Liver (tissue), 8 donors: ENCODE measurements at regions not wholly inside any gene's neighbourhood (a gene's known extent, or its start where the extent isn't known, plus 50 kb on each side); places are given as distances from the start of the nearest gene placed in this dataset.

Experiments
- DNase-seq: peaks from one replicate; pipeline ENCODE4 v3.0.0-alpha.2; 2017; ENCODE audit warnings: low spot score
- H3K27ac ChIP-seq, 2 donors: one replicate each; pipeline ENCODE4 v1.7.0; 2013; ENCODE audit warnings: inconsistent platforms in 2 of 2, low read length in 2 of 2, control low read depth in 1 of 2, low read depth in 1 of 2, mild to moderate bottlenecking in 1 of 2
- H3K27me3 ChIP-seq, 4 donors: one replicate each; pipeline versions ENCODE4 v1.6.1 to v1.7.0; 2013; ENCODE audit warnings: low read length in 3 of 4, inconsistent platforms in 1 of 4, mild to moderate bottlenecking in 1 of 4, moderate library complexity in 1 of 4; ENCODE audit not compliant: control insufficient read depth in 4 of 4, insufficient read depth in 4 of 4
- H3K36me3 ChIP-seq, 4 donors: one replicate each; pipeline versions ENCODE4 v1.6.1 to v1.7.0; 2013; ENCODE audit warnings: low read length in 3 of 4, mild to moderate bottlenecking in 3 of 4, low read depth in 1 of 4, moderate library complexity in 1 of 4; ENCODE audit not compliant: control insufficient read depth in 4 of 4, insufficient read depth in 3 of 4
- H3K4me1 ChIP-seq, 4 donors: one replicate each; pipeline versions ENCODE4 v1.6.1 to v1.7.0; 2013; ENCODE audit warnings: low read length in 3 of 4, mild to moderate bottlenecking in 3 of 4, moderate library complexity in 1 of 4; ENCODE audit not compliant: control insufficient read depth in 4 of 4, insufficient read depth in 4 of 4
- H3K4me3 ChIP-seq, 3 donors: one replicate each; pipeline versions ENCODE4 v1.6.1 to v1.7.0; 2013; ENCODE audit warnings: low read length in 3 of 3, control low read depth in 1 of 3, low read depth in 1 of 3, mild to moderate bottlenecking in 1 of 3
- H3K9ac ChIP-seq, 2 donors: one replicate each; pipeline ENCODE4 v1.7.0; 2013; ENCODE audit warnings: low read length in 2 of 2, mild to moderate bottlenecking in 2 of 2, moderate library complexity in 2 of 2, control low read depth in 1 of 2, low read depth in 1 of 2
- H3K9me3 ChIP-seq, 4 donors: one replicate each; pipeline versions ENCODE4 v1.6.1 to v1.7.0; 2013; ENCODE audit warnings: low read length in 3 of 4; ENCODE audit not compliant: control insufficient read depth in 4 of 4
- EGR1 ChIP-seq, 2 donors: IDR thresholded peaks; 2 replicates each; pipeline ENCODE4 v1.6.1; 2016 to 2018; ENCODE audit warnings: antibody characterized with exemption in 2 of 2, low read depth in 2 of 2
- FOXA1 ChIP-seq: IDR thresholded peaks from 2 replicates; pipeline ENCODE4 v1.6.1; 2016; ENCODE audit warnings: antibody characterized with exemption
- FOXA2 ChIP-seq: IDR thresholded peaks from 2 replicates; pipeline ENCODE4 v1.6.1; 2016; ENCODE audit warnings: antibody characterized with exemption
- GABPA ChIP-seq, 2 donors: IDR thresholded peaks in 1 of 2; conservative IDR thresholded peaks in 1 of 2; 2 replicates each; pipeline ENCODE4 v1.6.1; 2016; ENCODE audit warnings: antibody characterized with exemption in 2 of 2, mild to moderate bottlenecking in 1 of 2, moderate library complexity in 1 of 2
- HNF4A ChIP-seq, 2 donors: conservative IDR thresholded peaks; 2 replicates each; pipeline ENCODE4 v1.6.1; 2016; ENCODE audit warnings: antibody characterized with exemption in 2 of 2, mild to moderate bottlenecking in 2 of 2
- HNF4G ChIP-seq: IDR thresholded peaks from 2 replicates; pipeline ENCODE4 v1.6.1; 2016; ENCODE audit warnings: antibody characterized with exemption
- JUND ChIP-seq, 2 donors: IDR thresholded peaks; 2 replicates each; pipeline ENCODE4 v1.6.1; 2016; ENCODE audit warnings: antibody characterized with exemption in 2 of 2
- NR2F2 ChIP-seq: IDR thresholded peaks from 2 replicates; pipeline ENCODE4 v1.6.1; 2016; ENCODE audit warnings: antibody characterized with exemption
- RAD21 ChIP-seq, 2 donors: IDR thresholded peaks; 2 replicates each; pipeline ENCODE4 v1.6.1; 2016; ENCODE audit warnings: antibody characterized with exemption in 2 of 2, mild to moderate bottlenecking in 2 of 2
- RXRA ChIP-seq, 2 donors: IDR thresholded peaks; 2 replicates each; pipeline ENCODE4 v1.6.1; 2017 to 2018; ENCODE audit warnings: antibody characterized with exemption in 2 of 2, mild to moderate bottlenecking in 1 of 2
- SP1 ChIP-seq: IDR thresholded peaks from 2 replicates; pipeline ENCODE4 v1.6.1; 2018; ENCODE audit warnings: antibody characterized with exemption, mild to moderate bottlenecking
- TAF1 ChIP-seq: conservative IDR thresholded peaks from 2 replicates; pipeline ENCODE4 v1.6.1; 2016; ENCODE audit warnings: antibody characterized with exemption, mild to moderate bottlenecking
- YY1 ChIP-seq: IDR thresholded peaks from 2 replicates; pipeline ENCODE4 v1.6.1; 2016; ENCODE audit warnings: antibody characterized with exemption, mild to moderate bottlenecking
- WGBS: extraction: QIAGEN DNeasy Blood & Tissue Kit; methylation state at CpG from one replicate; pipeline ENCODE4 v1.1.7; 2013; 5-methylcytosine and 5-hydroxymethylcytosine counted together
- TF ChIP-seq, protein P1 (sequence below): IDR thresholded peaks from 2 replicates; pipeline ENCODE4 v1.6.1; 2016; ENCODE audit warnings: antibody characterized with exemption, mild to moderate bottlenecking
- TF ChIP-seq, protein P2 (sequence below): IDR thresholded peaks from 2 replicates; pipeline ENCODE4 v1.6.1; 2016; ENCODE audit warnings: antibody characterized with exemption
- TF ChIP-seq, protein P3 (sequence below): fragments of 150-350 bp; IDR thresholded peaks from 2 replicates; pipeline ENCODE4 v1.5.1; 2017; ENCODE audit warnings: improper control_type of control experiment, low read depth, low read length; ENCODE audit not compliant: missing input control
- TF ChIP-seq, protein P4 (sequence below): IDR thresholded peaks from 2 replicates; pipeline ENCODE4 v1.6.1; 2016; ENCODE audit warnings: antibody characterized with exemption
- TF ChIP-seq, protein P5 (sequence below): IDR thresholded peaks from 2 replicates; pipeline ENCODE4 v1.6.1; 2016; ENCODE audit warnings: antibody characterized with exemption
- donor health status: healthy.
- donor health status: healthy.
- donor health status: healthy.
- donor health status: healthy.
- donor health status: healthy.

DNA sequence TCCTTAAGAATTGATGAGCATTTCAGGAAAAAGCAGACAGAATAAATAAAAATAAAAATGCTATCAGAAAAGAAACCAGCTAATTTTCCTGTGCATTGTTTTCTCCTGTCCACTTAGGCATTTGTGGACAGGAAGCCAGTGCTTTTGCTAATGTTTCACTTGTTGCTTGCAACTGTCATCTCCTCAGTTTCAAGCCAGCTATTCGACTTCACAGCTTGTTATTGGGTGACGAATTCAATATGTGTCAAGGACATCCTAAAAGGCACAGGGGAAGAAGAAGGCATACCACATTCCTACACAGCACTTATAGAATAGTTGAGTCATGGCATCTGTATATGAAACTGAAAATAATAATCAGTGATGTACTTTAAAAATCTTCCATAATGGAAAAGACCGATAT is 530.6 kb upstream of the KIRREL3 start (continued):
- TF ChIP-seq HNF4A (conservative IDR thresholded peaks at IDR 0.05) (no peak), TAF1 (no peak), EGR1 (IDR thresholded peaks at IDR 0.05; ENCODE audit: low read depth in 2 of 2) (no peak), NR2F2 (no peak), RXRA (IDR thresholded peaks at IDR 0.05) (no peak)
- TF ChIP-seq, protein P1, sequence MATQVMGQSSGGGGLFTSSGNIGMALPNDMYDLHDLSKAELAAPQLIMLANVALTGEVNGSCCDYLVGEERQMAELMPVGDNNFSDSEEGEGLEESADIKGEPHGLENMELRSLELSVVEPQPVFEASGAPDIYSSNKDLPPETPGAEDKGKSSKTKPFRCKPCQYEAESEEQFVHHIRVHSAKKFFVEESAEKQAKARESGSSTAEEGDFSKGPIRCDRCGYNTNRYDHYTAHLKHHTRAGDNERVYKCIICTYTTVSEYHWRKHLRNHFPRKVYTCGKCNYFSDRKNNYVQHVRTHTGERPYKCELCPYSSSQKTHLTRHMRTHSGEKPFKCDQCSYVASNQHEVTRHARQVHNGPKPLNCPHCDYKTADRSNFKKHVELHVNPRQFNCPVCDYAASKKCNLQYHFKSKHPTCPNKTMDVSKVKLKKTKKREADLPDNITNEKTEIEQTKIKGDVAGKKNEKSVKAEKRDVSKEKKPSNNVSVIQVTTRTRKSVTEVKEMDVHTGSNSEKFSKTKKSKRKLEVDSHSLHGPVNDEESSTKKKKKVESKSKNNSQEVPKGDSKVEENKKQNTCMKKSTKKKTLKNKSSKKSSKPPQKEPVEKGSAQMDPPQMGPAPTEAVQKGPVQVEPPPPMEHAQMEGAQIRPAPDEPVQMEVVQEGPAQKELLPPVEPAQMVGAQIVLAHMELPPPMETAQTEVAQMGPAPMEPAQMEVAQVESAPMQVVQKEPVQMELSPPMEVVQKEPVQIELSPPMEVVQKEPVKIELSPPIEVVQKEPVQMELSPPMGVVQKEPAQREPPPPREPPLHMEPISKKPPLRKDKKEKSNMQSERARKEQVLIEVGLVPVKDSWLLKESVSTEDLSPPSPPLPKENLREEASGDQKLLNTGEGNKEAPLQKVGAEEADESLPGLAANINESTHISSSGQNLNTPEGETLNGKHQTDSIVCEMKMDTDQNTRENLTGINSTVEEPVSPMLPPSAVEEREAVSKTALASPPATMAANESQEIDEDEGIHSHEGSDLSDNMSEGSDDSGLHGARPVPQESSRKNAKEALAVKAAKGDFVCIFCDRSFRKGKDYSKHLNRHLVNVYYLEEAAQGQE, result no peak

- Histone ChIP-seq H3K36me3 (no peaks in the 10 kb centered on the region), H3K4me3 (no peak overlapping the region), H3K9ac (no peak overlapping the region), H3K9me3 (no peaks in the 10 kb centered on the region), H3K4me1 (no peaks in the 10 kb centered on the region), H3K27ac (no peak overlapping the region), H3K27me3 (no peaks in the 10 kb centered on the region)
- no peak for DNase-seq
- TF ChIP-seq RXRA (IDR thresholded peaks at IDR 0.05), result no peak
- TF ChIP-seq, protein P1, result no peak
- no peak for TF ChIP-seq FOXA1
- TF ChIP-seq, protein P2, sequence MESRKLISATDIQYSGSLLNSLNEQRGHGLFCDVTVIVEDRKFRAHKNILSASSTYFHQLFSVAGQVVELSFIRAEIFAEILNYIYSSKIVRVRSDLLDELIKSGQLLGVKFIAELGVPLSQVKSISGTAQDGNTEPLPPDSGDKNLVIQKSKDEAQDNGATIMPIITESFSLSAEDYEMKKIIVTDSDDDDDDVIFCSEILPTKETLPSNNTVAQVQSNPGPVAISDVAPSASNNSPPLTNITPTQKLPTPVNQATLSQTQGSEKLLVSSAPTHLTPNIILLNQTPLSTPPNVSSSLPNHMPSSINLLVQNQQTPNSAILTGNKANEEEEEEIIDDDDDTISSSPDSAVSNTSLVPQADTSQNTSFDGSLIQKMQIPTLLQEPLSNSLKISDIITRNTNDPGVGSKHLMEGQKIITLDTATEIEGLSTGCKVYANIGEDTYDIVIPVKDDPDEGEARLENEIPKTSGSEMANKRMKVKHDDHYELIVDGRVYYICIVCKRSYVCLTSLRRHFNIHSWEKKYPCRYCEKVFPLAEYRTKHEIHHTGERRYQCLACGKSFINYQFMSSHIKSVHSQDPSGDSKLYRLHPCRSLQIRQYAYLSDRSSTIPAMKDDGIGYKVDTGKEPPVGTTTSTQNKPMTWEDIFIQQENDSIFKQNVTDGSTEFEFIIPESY, result no peak
- TF ChIP-seq GABPA (IDR thresholded peaks at IDR 0.05 in 1 of 2, conservative IDR thresholded peaks at IDR 0.05 in 1 of 2), result no peak
- TF ChIP-seq YY1, result no peak
- TF ChIP-seq, protein P3, sequence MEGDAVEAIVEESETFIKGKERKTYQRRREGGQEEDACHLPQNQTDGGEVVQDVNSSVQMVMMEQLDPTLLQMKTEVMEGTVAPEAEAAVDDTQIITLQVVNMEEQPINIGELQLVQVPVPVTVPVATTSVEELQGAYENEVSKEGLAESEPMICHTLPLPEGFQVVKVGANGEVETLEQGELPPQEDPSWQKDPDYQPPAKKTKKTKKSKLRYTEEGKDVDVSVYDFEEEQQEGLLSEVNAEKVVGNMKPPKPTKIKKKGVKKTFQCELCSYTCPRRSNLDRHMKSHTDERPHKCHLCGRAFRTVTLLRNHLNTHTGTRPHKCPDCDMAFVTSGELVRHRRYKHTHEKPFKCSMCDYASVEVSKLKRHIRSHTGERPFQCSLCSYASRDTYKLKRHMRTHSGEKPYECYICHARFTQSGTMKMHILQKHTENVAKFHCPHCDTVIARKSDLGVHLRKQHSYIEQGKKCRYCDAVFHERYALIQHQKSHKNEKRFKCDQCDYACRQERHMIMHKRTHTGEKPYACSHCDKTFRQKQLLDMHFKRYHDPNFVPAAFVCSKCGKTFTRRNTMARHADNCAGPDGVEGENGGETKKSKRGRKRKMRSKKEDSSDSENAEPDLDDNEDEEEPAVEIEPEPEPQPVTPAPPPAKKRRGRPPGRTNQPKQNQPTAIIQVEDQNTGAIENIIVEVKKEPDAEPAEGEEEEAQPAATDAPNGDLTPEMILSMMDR, result no peak
- TF ChIP-seq, protein P4, sequence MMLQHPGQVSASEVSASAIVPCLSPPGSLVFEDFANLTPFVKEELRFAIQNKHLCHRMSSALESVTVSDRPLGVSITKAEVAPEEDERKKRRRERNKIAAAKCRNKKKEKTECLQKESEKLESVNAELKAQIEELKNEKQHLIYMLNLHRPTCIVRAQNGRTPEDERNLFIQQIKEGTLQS, result no peak
- TF ChIP-seq RAD21 (IDR thresholded peaks at IDR 0.05), result no peak
- TF ChIP-seq FOXA2, result no peak
- TF ChIP-seq NR2F2, result no peak
- no peak for TF ChIP-seq HNF4A (conservative IDR thresholded peaks at IDR 0.05)
- no peak for TF ChIP-seq JUND (IDR thresholded peaks at IDR 0.05)
- no peak for TF ChIP-seq TAF1
- no peak for TF ChIP-seq EGR1 (IDR thresholded peaks at IDR 0.05; ENCODE audit: low read depth in 2 of 2)
- no peak for TF ChIP-seq HNF4G
- TF ChIP-seq SP1, result no peak
- TF ChIP-seq, protein P5, sequence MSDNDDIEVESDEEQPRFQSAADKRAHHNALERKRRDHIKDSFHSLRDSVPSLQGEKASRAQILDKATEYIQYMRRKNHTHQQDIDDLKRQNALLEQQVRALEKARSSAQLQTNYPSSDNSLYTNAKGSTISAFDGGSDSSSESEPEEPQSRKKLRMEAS, result no peak
- 52% methylated on average over 3 of the region's 3 CpGs for WGBS
These were observed 527.7 kb upstream of the KIRREL3 start for GRCh38 chr11:127528297-127528696.
